ENCODE measurements at regions not wholly inside any gene's neighbourhood (a gene's known extent, or its start where the extent isn't known, plus 50 kb on each side); places are given as distances from the start of the nearest gene placed in this dataset.

DNA sequence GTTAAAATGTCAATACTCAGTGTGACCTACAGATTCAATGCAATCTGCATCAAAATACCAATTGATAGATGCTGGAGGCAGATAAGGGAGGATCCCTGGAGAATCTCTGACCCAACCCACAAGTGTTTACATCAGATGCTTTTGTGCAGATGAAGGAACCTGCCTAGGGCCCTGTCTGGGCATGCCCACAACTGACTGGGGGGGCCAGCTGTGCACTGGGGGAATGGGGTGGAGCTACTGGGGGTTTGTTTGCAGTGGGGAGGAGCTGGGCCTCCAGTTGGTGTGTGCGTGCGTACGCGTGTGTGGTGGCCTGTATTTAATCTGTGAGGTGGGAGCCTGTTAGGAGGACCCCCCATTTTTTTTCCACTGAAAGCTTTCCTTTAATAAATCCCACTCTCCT, 244.9 kb downstream of the TRIM36 start:
- no peak for TF ChIP-seq RAD21 (IDR thresholded peaks at IDR 0.05; ENCODE audit: low read depth)
- no peak for TF ChIP-seq POLR2AphosphoS5 (IDR thresholded peaks at IDR 0.05; ENCODE audit: low read depth, low read length)
- TF ChIP-seq, protein P1, sequence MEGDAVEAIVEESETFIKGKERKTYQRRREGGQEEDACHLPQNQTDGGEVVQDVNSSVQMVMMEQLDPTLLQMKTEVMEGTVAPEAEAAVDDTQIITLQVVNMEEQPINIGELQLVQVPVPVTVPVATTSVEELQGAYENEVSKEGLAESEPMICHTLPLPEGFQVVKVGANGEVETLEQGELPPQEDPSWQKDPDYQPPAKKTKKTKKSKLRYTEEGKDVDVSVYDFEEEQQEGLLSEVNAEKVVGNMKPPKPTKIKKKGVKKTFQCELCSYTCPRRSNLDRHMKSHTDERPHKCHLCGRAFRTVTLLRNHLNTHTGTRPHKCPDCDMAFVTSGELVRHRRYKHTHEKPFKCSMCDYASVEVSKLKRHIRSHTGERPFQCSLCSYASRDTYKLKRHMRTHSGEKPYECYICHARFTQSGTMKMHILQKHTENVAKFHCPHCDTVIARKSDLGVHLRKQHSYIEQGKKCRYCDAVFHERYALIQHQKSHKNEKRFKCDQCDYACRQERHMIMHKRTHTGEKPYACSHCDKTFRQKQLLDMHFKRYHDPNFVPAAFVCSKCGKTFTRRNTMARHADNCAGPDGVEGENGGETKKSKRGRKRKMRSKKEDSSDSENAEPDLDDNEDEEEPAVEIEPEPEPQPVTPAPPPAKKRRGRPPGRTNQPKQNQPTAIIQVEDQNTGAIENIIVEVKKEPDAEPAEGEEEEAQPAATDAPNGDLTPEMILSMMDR (IDR thresholded peaks at IDR 0.05 in 2 of 3, conservative IDR thresholded peaks at IDR 0.05 in 1 of 3; ENCODE audit: borderline replicate concordance in 1 of 3, insufficient read depth in 1 of 3, low read depth in 2 of 3, low read length in 2 of 3) = no peak
- TF ChIP-seq, protein P2, sequence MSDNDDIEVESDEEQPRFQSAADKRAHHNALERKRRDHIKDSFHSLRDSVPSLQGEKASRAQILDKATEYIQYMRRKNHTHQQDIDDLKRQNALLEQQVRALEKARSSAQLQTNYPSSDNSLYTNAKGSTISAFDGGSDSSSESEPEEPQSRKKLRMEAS (IDR thresholded peaks at IDR 0.05) = no peak
- TF ChIP-seq ZNF274 (IDR thresholded peaks at IDR 0.05; ENCODE audit: low read depth, low read length) = no peak
- TF ChIP-seq EZH2 (IDR thresholded peaks at IDR 0.05) = no peak
- no peak for TF ChIP-seq ZBTB33 (IDR thresholded peaks at IDR 0.05; ENCODE audit: extremely low read depth, insufficient replicate concordance, low read length)
- TF ChIP-seq, protein P3, sequence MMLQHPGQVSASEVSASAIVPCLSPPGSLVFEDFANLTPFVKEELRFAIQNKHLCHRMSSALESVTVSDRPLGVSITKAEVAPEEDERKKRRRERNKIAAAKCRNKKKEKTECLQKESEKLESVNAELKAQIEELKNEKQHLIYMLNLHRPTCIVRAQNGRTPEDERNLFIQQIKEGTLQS (IDR thresholded peaks at IDR 0.05) = no peak
